PFSK-1 (cell line): ENCODE measurements at regions not wholly inside any gene's neighbourhood (a gene's known extent, or its start where the extent isn't known, plus 50 kb on each side); places are given as distances from the start of the nearest gene placed in this dataset.

Experiments used
- FOXP2 ChIP-seq: optimal IDR thresholded peaks from 2 replicates; pipeline ENCODE3; 2011; ENCODE audit warnings: borderline replicate concordance, control low read depth, inconsistent platforms; ENCODE audit not compliant: insufficient read depth; ENCODE audit errors: extremely low read length, extremely low read depth
- POLR2AphosphoS5 ChIP-seq: IDR thresholded peaks from 2 replicates; pipeline ENCODE4 v1.6.1; 2012; ENCODE audit warnings: low read depth, mild to moderate bottlenecking, control low read depth, low read length, moderate library complexity
- REST ChIP-seq, 2 experiments: IDR thresholded peaks; 2 replicates each; pipeline versions ENCODE4 v1.6.1 to v1.8.0; 2011 to 2012; ENCODE audit warnings: low read depth in 2 of 2, low read length in 2 of 2, control low read depth in 1 of 2, inconsistent platforms in 1 of 2, mild to moderate bottlenecking in 1 of 2, moderate library complexity in 1 of 2; ENCODE audit not compliant: insufficient read depth in 1 of 2
- SIN3A ChIP-seq: IDR thresholded peaks from 2 replicates; pipeline ENCODE4 v1.6.1; 2012; ENCODE audit warnings: mild to moderate bottlenecking, low read length, moderate library complexity, borderline replicate concordance; ENCODE audit not compliant: insufficient read depth
- TAF1 ChIP-seq: IDR thresholded peaks from 2 replicates; pipeline ENCODE4 v1.6.1; 2012; ENCODE audit warnings: low read length, control low read depth, borderline replicate concordance; ENCODE audit not compliant: insufficient read depth

DNA sequence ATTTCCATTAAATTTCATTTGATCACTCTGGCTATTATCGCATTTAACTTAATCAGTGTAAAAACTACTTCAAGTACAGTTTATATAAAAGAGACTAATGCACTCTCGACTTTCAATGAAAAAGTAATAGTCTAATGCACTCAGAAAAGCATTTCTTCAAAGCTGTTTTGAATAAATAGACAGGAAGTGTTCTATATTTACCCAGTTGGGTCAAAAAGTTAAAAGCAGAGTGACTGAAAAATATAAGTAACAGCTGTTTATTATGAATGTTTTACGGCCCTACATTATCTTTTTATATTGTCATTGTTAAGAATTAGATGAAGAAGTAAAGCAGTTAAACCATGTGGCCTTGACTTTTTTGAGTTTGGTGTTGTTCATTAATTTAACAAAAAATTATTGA lies 391.8 kb downstream of the ZPLD1 start:
- TF ChIP-seq FOXP2 (no peak), POLR2AphosphoS5 (no peak), TAF1 (no peak), REST (IDR thresholded peaks at IDR 0.05; ENCODE audit: insufficient read depth in 1 of 2, low read depth in 2 of 2, low read length in 2 of 2) (no peak), SIN3A (no peak)

GRCh38 chr3:102827386-102827785 lies 392.6 kb downstream of the ZPLD1 start:
- TF ChIP-seq SIN3A (no peak), POLR2AphosphoS5 (no peak), FOXP2 (no peak), TAF1 (no peak), REST (IDR thresholded peaks at IDR 0.05; ENCODE audit: insufficient read depth in 1 of 2, low read depth in 2 of 2, low read length in 2 of 2) (no peak)

GRCh38 chr3:102830415-102830814 lies 395.6 kb downstream of the ZPLD1 start:
- TF ChIP-seq FOXP2: no peak
- TF ChIP-seq SIN3A: no peak
- no peak for TF ChIP-seq TAF1
- no peak for TF ChIP-seq POLR2AphosphoS5
- TF ChIP-seq REST (IDR thresholded peaks at IDR 0.05; ENCODE audit: insufficient read depth in 1 of 2, low read depth in 2 of 2, low read length in 2 of 2): no peak

- TF ChIP-seq REST (IDR thresholded peaks at IDR 0.05; ENCODE audit: insufficient read depth in 1 of 2, low read depth in 2 of 2, low read length in 2 of 2) (no peak), POLR2AphosphoS5 (no peak), TAF1 (no peak), FOXP2 (no peak), SIN3A (no peak)
Observed at GRCh38 chr3:102841866-102842265, 407.1 kb downstream of the ZPLD1 start.

DNA sequence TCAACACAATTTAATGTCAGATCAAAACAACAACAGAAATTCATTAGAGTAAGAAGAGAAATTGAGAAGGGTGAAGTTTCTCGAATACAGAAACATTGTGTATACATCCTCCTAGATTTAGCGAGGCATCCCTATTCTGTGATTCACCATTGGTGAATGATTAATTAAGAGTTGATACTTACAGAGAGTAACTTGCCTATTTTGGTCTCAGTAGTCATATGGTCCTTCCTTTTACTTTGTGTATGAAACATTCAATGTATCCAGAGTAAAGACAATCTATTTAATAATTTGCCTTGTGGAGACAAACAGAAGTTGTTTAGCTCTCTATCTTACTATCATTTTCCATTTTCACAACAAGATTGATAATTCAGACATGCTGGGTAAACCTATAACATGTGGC lies 432.0 kb downstream of the ZPLD1 start:
- no peak for TF ChIP-seq SIN3A
